Activated T-helper 2 cell treated with anti-CD3 and anti-CD28 coated beads, Interferon-gamma antibody, Interleukin-2, Interleukin-4, amounts not matched to agents 10 μg/mL and 5 μg/mL and 100 μg/mL, durations not matched to agents 14 hours and 24 hours and 36 hours (primary cell): ENCODE measurements at regions not wholly inside any gene's neighbourhood (a gene's known extent, or its start where the extent isn't known, plus 50 kb on each side); places are given as distances from the start of the nearest gene placed in this dataset.

ENCODE experiments used
- DNase-seq: peaks from one replicate; pipeline ENCODE4 v3.0.0; 2021; ENCODE audit warnings: low spot score
- H3K27ac Mint-ChIP-seq: one replicate; pipeline ENCODE4 v1.8.0; 2021; ENCODE audit warnings: mixed read lengths
- H3K27me3 Mint-ChIP-seq: one replicate; pipeline ENCODE4 v1.8.0; 2021; ENCODE audit warnings: low read depth, mixed read lengths
- H3K36me3 Mint-ChIP-seq: one replicate; pipeline ENCODE4 v1.8.0; 2021; ENCODE audit warnings: low read depth, mixed read lengths
- H3K4me1 Mint-ChIP-seq: one replicate; pipeline ENCODE4 v1.8.0; 2021; ENCODE audit warnings: low read depth, mixed read lengths
- H3K4me3 Mint-ChIP-seq: one replicate; pipeline ENCODE4 v1.8.0; 2021; ENCODE audit warnings: low read depth, mild to moderate bottlenecking, moderate library complexity, mixed read lengths
- H3K9me3 Mint-ChIP-seq: one replicate; pipeline ENCODE4 v1.8.0; 2021; ENCODE audit warnings: mixed read lengths
- intact Hi-C: fragments of 100-400 bp; cut with micrococcal nuclease; formaldehyde crosslinking; loops from one replicate; pipeline ENCODE4 v1.15.1; 2023

GRCh38 chr1:232262991-232263390 is 366.9 kb downstream of the SIPA1L2 start:
- no peaks in the 10 kb centered on the region for H3K4me1 Mint-ChIP-seq
- no peak for DNase-seq
- H3K27me3 Mint-ChIP-seq = peaks cover 6% of the 10 kb centered on the region
- no peaks in the 10 kb centered on the region for H3K9me3 Mint-ChIP-seq
- H3K4me3 Mint-ChIP-seq = no peak overlapping the region
- intact Hi-C loops = no loop called here
- H3K36me3 Mint-ChIP-seq = no peaks in the 10 kb centered on the region
- H3K27ac Mint-ChIP-seq = no peak overlapping the region

GRCh38 chr1:232260861-232261260 is 369.1 kb downstream of the SIPA1L2 start:
- Mint-ChIP-seq H3K4me3 (no peak overlapping the region), H3K36me3 (no peaks in the 10 kb centered on the region), H3K27ac (no peak overlapping the region), H3K9me3 (no peaks in the 10 kb centered on the region), H3K4me1 (no peaks in the 10 kb centered on the region), H3K27me3 (peaks cover 8% of the 10 kb centered on the region)
- intact Hi-C loops = no loop called here
- DNase-seq = no peak

GRCh38 chr1:232260045-232260444 is 369.9 kb downstream of the SIPA1L2 start:
- Mint-ChIP-seq H3K27ac (no peak overlapping the region), H3K4me1 (no peaks in the 10 kb centered on the region), H3K36me3 (no peaks in the 10 kb centered on the region), H3K4me3 (no peak overlapping the region), H3K9me3 (no peaks in the 10 kb centered on the region), H3K27me3 (peaks cover 8% of the 10 kb centered on the region)
- no peak for DNase-seq
- intact Hi-C loops = no loop called here

GRCh38 chr1:232259333-232259732 is 370.6 kb downstream of the SIPA1L2 start:
- no peak for DNase-seq
- intact Hi-C loops = no loop called here
- H3K4me3 Mint-ChIP-seq = no peak overlapping the region
- H3K9me3 Mint-ChIP-seq = no peaks in the 10 kb centered on the region
- no peaks in the 10 kb centered on the region for H3K36me3 Mint-ChIP-seq
- no peaks in the 10 kb centered on the region for H3K4me1 Mint-ChIP-seq
- H3K27ac Mint-ChIP-seq = no peak overlapping the region
- H3K27me3 Mint-ChIP-seq = peaks cover 7% of the 10 kb centered on the region

- Mint-ChIP-seq H3K36me3 (no peaks in the 10 kb centered on the region), H3K9me3 (no peaks in the 10 kb centered on the region), H3K27me3 (peaks cover 26% of the 10 kb centered on the region), H3K4me3 (no peak overlapping the region), H3K4me1 (peaks cover 2% of the 10 kb centered on the region), H3K27ac (no peak overlapping the region)
- no peak for DNase-seq
- intact Hi-C loops = no loop called here
Observed at GRCh38 chr1:232252546-232253118, 377.3 kb downstream of the SIPA1L2 start.

GRCh38 chr1:232250838-232251237 is 379.1 kb downstream of the SIPA1L2 start:
- no peak overlapping the region for H3K27ac Mint-ChIP-seq
- no peaks in the 10 kb centered on the region for H3K36me3 Mint-ChIP-seq
- H3K4me1 Mint-ChIP-seq = peaks cover 2% of the 10 kb centered on the region
- no peak overlapping the region for H3K4me3 Mint-ChIP-seq
- no peak for DNase-seq
- H3K9me3 Mint-ChIP-seq = no peaks in the 10 kb centered on the region
- peaks cover 32% of the 10 kb centered on the region for H3K27me3 Mint-ChIP-seq
- intact Hi-C loops = no loop called here

GRCh38 chr1:232249861-232250777 is 379.8 kb downstream of the SIPA1L2 start:
- DNase-seq = no peak
- H3K4me1 Mint-ChIP-seq = peaks cover 2% of the 10 kb centered on the region
- H3K9me3 Mint-ChIP-seq = no peaks in the 10 kb centered on the region
- H3K27ac Mint-ChIP-seq = no peak overlapping the region
- peaks cover 32% of the 10 kb centered on the region for H3K27me3 Mint-ChIP-seq
- intact Hi-C loops = no loop called here
- no peak overlapping the region for H3K4me3 Mint-ChIP-seq
- H3K36me3 Mint-ChIP-seq = no peaks in the 10 kb centered on the region

- H3K36me3 Mint-ChIP-seq = no peaks in the 10 kb centered on the region
- intact Hi-C loops = no loop called here
- no peak overlapping the region for H3K4me3 Mint-ChIP-seq
- H3K4me1 Mint-ChIP-seq = peaks cover 2% of the 10 kb centered on the region
- no peak for DNase-seq
- H3K27me3 Mint-ChIP-seq = peaks cover 32% of the 10 kb centered on the region
- H3K9me3 Mint-ChIP-seq = no peaks in the 10 kb centered on the region
- H3K27ac Mint-ChIP-seq = no peak overlapping the region
Observed at GRCh38 chr1:232249339-232249738, 380.6 kb downstream of the SIPA1L2 start.

- no peak overlapping the region for H3K4me3 Mint-ChIP-seq
- no peaks in the 10 kb centered on the region for H3K36me3 Mint-ChIP-seq
- H3K27me3 Mint-ChIP-seq = peaks cover 32% of the 10 kb centered on the region
- DNase-seq = no peak
- intact Hi-C loops = no loop called here
- no peak overlapping the region for H3K27ac Mint-ChIP-seq
- H3K9me3 Mint-ChIP-seq = no peaks in the 10 kb centered on the region
- H3K4me1 Mint-ChIP-seq = peaks cover 2% of the 10 kb centered on the region
Observed at GRCh38 chr1:232248276-232248820, 381.6 kb downstream of the SIPA1L2 start.

- no peak overlapping the region for H3K4me3 Mint-ChIP-seq
- no peaks in the 10 kb centered on the region for H3K36me3 Mint-ChIP-seq
- peaks cover 2% of the 10 kb centered on the region for H3K4me1 Mint-ChIP-seq
- no peaks in the 10 kb centered on the region for H3K9me3 Mint-ChIP-seq
- H3K27me3 Mint-ChIP-seq = peaks cover 28% of the 10 kb centered on the region
- DNase-seq = no peak
- intact Hi-C loops = no loop called here
- no peak overlapping the region for H3K27ac Mint-ChIP-seq
Observed at GRCh38 chr1:232247669-232248068, 382.3 kb downstream of the SIPA1L2 start.

- Mint-ChIP-seq H3K36me3 (no peaks in the 10 kb centered on the region), H3K27me3 (peaks cover 23% of the 10 kb centered on the region)
- intact Hi-C loops = no loop called here
Observed at GRCh38 chr1:232244426-232244825, 385.5 kb downstream of the SIPA1L2 start.

GRCh38 chr1:232239998-232240397 is 389.9 kb downstream of the SIPA1L2 start:
- no peak overlapping the region for H3K27ac Mint-ChIP-seq
- intact Hi-C loops = no loop called here
- H3K4me1 Mint-ChIP-seq = no peaks in the 10 kb centered on the region

More at GRCh38 chr1:232244426-232244825, 385.5 kb downstream of the SIPA1L2 start:
- Mint-ChIP-seq H3K9me3 (no peaks in the 10 kb centered on the region), H3K4me3 (no peak overlapping the region), H3K27ac (no peak overlapping the region), H3K4me1 (no peaks in the 10 kb centered on the region)
- no peak for DNase-seq

GRCh38 chr1:232239522-232239921 is 390.4 kb downstream of the SIPA1L2 start:
- no peak for DNase-seq
- H3K27ac Mint-ChIP-seq = no peak overlapping the region
- H3K4me1 Mint-ChIP-seq = no peaks in the 10 kb centered on the region
- H3K27me3 Mint-ChIP-seq = peaks cover 5% of the 10 kb centered on the region
- H3K4me3 Mint-ChIP-seq = no peak overlapping the region
- intact Hi-C loops = no loop called here
- no peaks in the 10 kb centered on the region for H3K9me3 Mint-ChIP-seq
- no peaks in the 10 kb centered on the region for H3K36me3 Mint-ChIP-seq

More at GRCh38 chr1:232239998-232240397, 389.9 kb downstream of the SIPA1L2 start:
- H3K4me3 Mint-ChIP-seq = no peak overlapping the region
- H3K9me3 Mint-ChIP-seq = no peaks in the 10 kb centered on the region
- no peaks in the 10 kb centered on the region for H3K36me3 Mint-ChIP-seq
- DNase-seq = no peak
- H3K27me3 Mint-ChIP-seq = peaks cover 5% of the 10 kb centered on the region
